ENCODE measurements at regions not wholly inside any gene's neighbourhood (a gene's known extent, or its start where the extent isn't known, plus 50 kb on each side); places are given as distances from the start of the nearest gene placed in this dataset.

DNA sequence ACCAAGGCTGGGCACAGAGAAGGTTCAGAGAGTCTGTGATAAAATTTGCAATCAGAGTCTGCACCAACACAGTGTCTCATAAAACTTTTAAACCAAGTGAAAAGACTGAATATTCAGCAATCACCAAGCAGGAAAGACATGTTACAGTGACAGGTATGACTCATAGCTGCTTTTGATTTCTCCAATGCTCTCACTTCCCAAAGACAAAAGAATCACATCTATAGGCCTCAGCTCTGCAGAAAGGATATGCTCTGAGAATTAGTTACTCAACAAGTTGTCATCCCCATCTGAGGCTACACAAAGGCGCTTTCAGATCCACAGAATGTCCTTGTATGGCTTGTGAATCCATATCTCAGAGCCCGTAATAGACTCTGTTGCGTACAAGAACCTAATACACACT lies 92.5 kb downstream of the KCNF1 start:
- Histone ChIP-seq H3K27ac (ENCODE audit: low read length) (no peak overlapping the region), H3K36me3 (ENCODE audit: control insufficient read depth, insufficient read depth, low read length) (no peaks in the 10 kb centered on the region), H3K9me3 (replicated peaks; ENCODE audit: control insufficient read depth, low read depth, low read length) (no peaks in the 10 kb centered on the region), H3K4me3 (ENCODE audit: low read length) (no peak overlapping the region), H3K4me1 (ENCODE audit: control insufficient read depth, insufficient read depth, low read length) (no peaks in the 10 kb centered on the region), H3K27me3 (ENCODE audit: control insufficient read depth, insufficient read depth, low read length) (no peaks in the 10 kb centered on the region)
- DNase-seq, result no peak
- no CpG with 5 or more reads among the region's 3 CpGs for WGBS (ENCODE audit: insufficient coverage)

DNA sequence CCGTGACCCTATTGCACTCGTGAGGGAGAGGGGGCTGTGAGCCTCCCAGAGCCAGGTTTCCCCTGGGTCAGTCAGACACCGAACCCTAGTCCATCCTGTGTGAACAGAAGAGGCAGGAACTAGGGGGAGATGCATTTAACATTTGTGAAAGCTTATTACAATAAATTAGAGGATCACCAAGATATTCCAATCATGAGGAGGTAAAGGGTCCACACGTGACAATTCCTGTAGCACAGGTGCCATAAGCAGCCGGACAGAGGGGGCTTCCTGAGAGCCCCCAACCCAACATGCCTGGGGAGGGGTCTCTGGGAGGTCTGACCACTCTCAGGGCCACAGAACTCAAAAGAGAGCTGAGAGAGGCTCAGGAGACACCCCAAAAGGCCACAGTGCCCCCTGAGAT lies 93.3 kb downstream of the KCNF1 start:
- no CpG with 5 or more reads among the region's 5 CpGs for WGBS (ENCODE audit: insufficient coverage)
- DNase-seq, result no peak
- Histone ChIP-seq H3K27ac (ENCODE audit: low read length) (no peak overlapping the region), H3K36me3 (ENCODE audit: control insufficient read depth, insufficient read depth, low read length) (no peaks in the 10 kb centered on the region), H3K4me3 (ENCODE audit: low read length) (no peak overlapping the region), H3K4me1 (ENCODE audit: control insufficient read depth, insufficient read depth, low read length) (peaks cover 3% of the 10 kb centered on the region), H3K9me3 (replicated peaks; ENCODE audit: control insufficient read depth, low read depth, low read length) (no peaks in the 10 kb centered on the region), H3K27me3 (ENCODE audit: control insufficient read depth, insufficient read depth, low read length) (no peaks in the 10 kb centered on the region)

DNA sequence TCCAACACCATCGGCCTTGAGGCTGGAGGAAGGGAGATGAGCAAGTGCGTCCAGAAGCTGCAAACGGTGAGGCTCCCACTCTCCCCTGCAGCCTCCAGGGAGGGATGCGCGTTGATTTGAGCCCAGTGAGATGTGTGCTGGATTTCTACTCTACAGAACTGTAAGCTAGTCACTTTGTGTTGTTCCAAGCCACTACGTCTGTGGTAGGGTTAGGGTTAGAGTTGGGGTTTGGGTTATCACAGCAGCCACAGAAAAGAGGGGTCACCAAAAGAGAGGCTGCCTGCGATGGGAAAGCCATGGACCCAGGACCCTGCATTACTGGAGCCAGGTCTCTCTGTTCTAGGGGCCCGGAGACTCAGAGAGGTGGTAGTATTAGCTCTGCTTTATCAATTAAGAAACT lies 94.5 kb downstream of the KCNF1 start:
- 72% methylated on average over 7 of the region's 8 CpGs for WGBS (ENCODE audit: insufficient coverage)
- Histone ChIP-seq H3K27me3 (ENCODE audit: control insufficient read depth, insufficient read depth, low read length) (no peaks in the 10 kb centered on the region), H3K4me1 (ENCODE audit: control insufficient read depth, insufficient read depth, low read length) (peaks cover 4% of the 10 kb centered on the region)

DNA sequence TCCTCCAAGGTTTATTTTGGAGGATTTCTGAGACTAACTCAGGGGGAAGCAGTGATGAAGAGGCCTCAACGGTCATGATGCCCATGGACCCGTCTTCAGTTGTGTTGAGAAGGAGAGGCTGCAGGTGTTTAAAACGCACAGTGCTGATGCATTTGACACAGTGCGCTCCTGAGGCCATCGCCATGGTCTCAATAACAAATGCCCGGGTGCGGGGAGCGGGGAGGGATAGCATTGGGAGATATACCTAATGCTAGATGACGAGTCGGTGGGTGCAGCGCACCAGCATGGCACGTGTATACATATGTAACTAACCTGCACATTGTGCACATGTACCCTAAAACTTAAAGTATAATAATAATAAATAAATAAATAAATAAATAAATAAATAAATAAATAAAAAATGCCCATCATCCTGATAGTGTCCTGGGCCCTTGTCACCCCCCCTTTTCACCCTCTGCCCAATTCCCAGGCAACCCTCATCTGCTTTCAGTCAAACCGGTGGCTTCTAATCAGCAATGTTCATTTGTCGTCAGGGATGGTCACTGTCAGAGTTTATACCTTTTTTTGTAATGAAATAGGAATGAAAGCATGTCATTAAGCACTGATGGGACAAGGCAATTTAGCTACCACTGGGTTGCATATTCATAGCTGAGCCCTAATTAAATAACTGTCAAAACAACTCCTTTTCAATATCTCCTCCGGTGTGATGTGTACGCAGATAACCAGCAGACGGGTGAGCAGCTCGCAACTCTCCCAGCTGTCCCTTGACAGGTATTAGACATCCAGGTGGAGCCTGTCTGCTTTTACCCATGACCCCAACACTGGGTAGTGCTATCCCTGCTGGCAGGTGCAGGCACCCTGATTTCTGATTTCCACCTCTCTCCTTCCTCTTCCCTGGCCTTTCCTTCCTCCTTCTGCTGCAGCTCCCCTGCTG lies 95.9 kb downstream of the KCNF1 start:
- WGBS (ENCODE audit: insufficient coverage), result 91% methylated on average over 7 of the region's 18 CpGs
- Histone ChIP-seq H3K27me3 (ENCODE audit: control insufficient read depth, insufficient read depth, low read length) (no peaks in the 10 kb centered on the region), H3K36me3 (ENCODE audit: control insufficient read depth, insufficient read depth, low read length) (no peaks in the 10 kb centered on the region), H3K9me3 (replicated peaks; ENCODE audit: control insufficient read depth, low read depth, low read length) (peaks cover 6% of the 10 kb centered on the region), H3K27ac (ENCODE audit: low read length) (no peak overlapping the region), H3K4me1 (ENCODE audit: control insufficient read depth, insufficient read depth, low read length) (peaks cover 4% of the 10 kb centered on the region), H3K4me3 (ENCODE audit: low read length) (no peak overlapping the region)
- no peak for DNase-seq

More for the DNA sequence above, 94.5 kb downstream of the KCNF1 start:
- Histone ChIP-seq H3K36me3 (ENCODE audit: control insufficient read depth, insufficient read depth, low read length) (no peaks in the 10 kb centered on the region), H3K27ac (ENCODE audit: low read length) (no peak overlapping the region), H3K4me3 (ENCODE audit: low read length) (no peak overlapping the region), H3K9me3 (replicated peaks; ENCODE audit: control insufficient read depth, low read depth, low read length) (peaks cover under 1% of the 10 kb centered on the region)
- DNase-seq, result no peak

DNA sequence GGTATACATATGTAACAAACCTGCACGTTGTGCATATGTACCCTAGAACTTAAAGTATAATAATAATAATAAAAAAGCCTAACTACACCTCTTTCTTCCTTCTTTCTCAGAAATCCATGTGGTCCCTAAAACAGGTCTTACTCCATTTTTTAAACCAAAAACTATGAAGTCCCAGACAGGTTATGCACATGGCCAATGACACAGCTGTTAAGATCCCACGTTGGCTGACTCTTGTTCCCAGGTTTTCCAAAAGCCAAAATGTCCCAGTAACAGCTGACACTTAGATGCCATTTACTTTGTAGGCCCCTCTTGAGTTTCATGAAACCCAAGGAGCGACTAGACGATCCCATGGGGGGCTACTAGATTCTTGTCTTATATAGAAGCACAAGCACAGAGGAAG lies 97.0 kb downstream of the KCNF1 start:
- H3K9me3 ChIP-seq (replicated peaks; ENCODE audit: control insufficient read depth, low read depth, low read length), result peaks cover 6% of the 10 kb centered on the region
- H3K27me3 ChIP-seq (ENCODE audit: control insufficient read depth, insufficient read depth, low read length), result no peaks in the 10 kb centered on the region
- H3K27ac ChIP-seq (ENCODE audit: low read length), result no peak overlapping the region
- no peak overlapping the region for H3K4me3 ChIP-seq (ENCODE audit: low read length)
- H3K36me3 ChIP-seq (ENCODE audit: control insufficient read depth, insufficient read depth, low read length), result no peaks in the 10 kb centered on the region
- 44% methylated on average over 1 of the region's 4 CpGs for WGBS (ENCODE audit: insufficient coverage)
- peaks cover 4% of the 10 kb centered on the region for H3K4me1 ChIP-seq (ENCODE audit: control insufficient read depth, insufficient read depth, low read length)
- DNase-seq, result no peak

DNA sequence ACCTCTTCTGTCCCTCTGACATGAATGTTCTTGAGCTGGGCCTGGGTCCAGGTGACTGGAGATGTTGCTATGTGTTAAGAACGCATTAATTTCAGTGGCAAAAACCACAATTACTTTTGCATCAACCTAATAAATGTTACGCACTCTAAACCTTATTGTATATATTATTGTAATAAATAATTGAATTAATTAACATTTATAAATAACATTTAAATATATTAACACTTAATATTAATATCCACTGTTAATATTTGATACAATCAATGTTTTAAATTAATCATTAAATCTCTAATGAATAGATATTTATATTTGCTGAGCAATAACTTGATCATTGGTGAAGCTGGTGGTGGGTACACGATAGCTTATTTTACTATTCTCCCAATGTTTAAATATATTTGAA lies 97.4 kb downstream of the KCNF1 start:
- no peaks in the 10 kb centered on the region for H3K36me3 ChIP-seq (ENCODE audit: control insufficient read depth, insufficient read depth, low read length)
- no CpG with 5 or more reads among the region's 3 CpGs for WGBS (ENCODE audit: insufficient coverage)
- H3K4me1 ChIP-seq (ENCODE audit: control insufficient read depth, insufficient read depth, low read length), result peaks cover 4% of the 10 kb centered on the region
- no peak overlapping the region for H3K27ac ChIP-seq (ENCODE audit: low read length)
- peaks cover 6% of the 10 kb centered on the region for H3K9me3 ChIP-seq (replicated peaks; ENCODE audit: control insufficient read depth, low read depth, low read length)
- DNase-seq, result no peak
- no peaks in the 10 kb centered on the region for H3K27me3 ChIP-seq (ENCODE audit: control insufficient read depth, insufficient read depth, low read length)
- H3K4me3 ChIP-seq (ENCODE audit: low read length), result no peak overlapping the region

DNA sequence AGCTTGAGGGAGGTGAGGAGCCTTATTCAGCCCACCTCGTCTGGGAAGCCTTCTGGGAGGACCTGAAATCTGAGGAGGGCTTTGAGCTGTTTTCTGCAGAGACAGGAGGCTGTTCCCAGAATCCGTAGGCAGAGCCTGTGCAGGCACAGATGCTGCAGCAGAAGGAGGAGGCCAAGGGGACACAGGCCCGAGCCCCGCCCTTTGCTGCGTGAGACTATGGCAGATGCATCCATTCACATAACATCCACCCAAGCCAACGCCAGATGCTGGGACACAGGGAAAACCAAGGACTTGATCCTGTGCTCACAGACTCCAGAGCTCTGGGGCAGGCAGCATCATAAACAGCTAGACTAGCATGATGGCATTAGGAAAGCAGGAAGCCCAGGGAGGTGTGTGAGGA lies 98.2 kb downstream of the KCNF1 start:
- Histone ChIP-seq H3K27me3 (ENCODE audit: control insufficient read depth, insufficient read depth, low read length) (no peaks in the 10 kb centered on the region), H3K4me3 (ENCODE audit: low read length) (no peak overlapping the region), H3K9me3 (replicated peaks; ENCODE audit: control insufficient read depth, low read depth, low read length) (peaks cover 6% of the 10 kb centered on the region), H3K27ac (ENCODE audit: low read length) (no peak overlapping the region), H3K36me3 (ENCODE audit: control insufficient read depth, insufficient read depth, low read length) (no peaks in the 10 kb centered on the region), H3K4me1 (ENCODE audit: control insufficient read depth, insufficient read depth, low read length) (peaks cover 4% of the 10 kb centered on the region)
- 44% methylated on average over 6 of the region's 6 CpGs for whole genome bisulfite sequencing (ENCODE audit: insufficient coverage)
- DNase-seq, result peak; percentile 27

DNA sequence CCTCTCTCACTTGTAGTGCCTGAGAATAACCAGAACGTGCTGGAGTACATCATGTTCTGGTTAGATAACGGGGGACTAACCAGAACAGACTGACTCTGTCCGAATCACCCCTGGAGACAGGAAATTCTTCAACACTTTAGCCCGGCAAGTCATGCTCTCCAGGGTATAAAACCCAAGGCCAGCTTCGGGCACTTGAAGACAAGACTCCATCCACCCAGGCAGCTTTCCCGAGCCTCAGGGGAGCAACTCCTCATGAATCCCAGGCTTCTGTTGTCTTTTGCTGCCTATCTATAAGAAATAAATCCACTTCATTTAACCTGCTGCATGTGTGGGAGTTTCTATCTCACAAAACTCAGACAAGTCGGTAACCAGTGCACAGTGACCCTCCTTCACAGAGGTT lies 99.6 kb downstream of the KCNF1 start:
- DNase-seq, result no peak
- Histone ChIP-seq H3K27ac (ENCODE audit: low read length) (no peak overlapping the region), H3K4me1 (ENCODE audit: control insufficient read depth, insufficient read depth, low read length) (peaks cover 4% of the 10 kb centered on the region), H3K36me3 (ENCODE audit: control insufficient read depth, insufficient read depth, low read length) (no peaks in the 10 kb centered on the region), H3K27me3 (ENCODE audit: control insufficient read depth, insufficient read depth, low read length) (no peaks in the 10 kb centered on the region), H3K9me3 (replicated peaks; ENCODE audit: control insufficient read depth, low read depth, low read length) (peaks cover 6% of the 10 kb centered on the region), H3K4me3 (ENCODE audit: low read length) (no peak overlapping the region)
- 91% methylated on average over 6 of the region's 7 CpGs for WGBS (ENCODE audit: insufficient coverage)

DNA sequence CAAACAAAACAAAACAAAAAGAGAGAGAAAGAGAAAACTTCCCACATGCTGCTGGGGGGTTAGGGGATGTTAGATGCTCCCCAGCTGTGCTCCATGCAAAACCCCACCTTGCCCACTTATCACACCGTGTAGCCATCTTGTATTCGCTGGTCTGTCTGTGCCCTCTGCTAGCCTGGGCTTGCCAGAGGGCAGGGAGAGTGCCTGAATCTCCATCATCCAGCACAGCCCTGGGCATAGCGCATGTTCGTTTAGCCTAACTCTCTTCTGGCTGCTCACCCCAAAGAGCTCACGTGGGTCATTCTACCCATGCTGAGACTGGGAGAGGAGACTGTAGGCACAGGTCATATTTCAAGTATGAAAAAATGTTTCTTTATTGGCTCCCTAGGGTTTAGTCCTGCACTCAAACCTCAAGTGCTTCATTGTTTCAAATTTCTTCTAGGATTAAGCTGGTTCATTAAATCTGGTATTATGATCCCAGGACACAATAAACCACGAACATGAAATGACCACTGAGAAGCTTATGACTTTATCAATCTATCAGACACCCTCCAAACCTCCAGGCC lies 100.5 kb downstream of the KCNF1 start:
- WGBS (ENCODE audit: insufficient coverage), result 89% methylated on average over 4 of the region's 6 CpGs
- Histone ChIP-seq H3K9me3 (replicated peaks; ENCODE audit: control insufficient read depth, low read depth, low read length) (peaks cover 6% of the 10 kb centered on the region), H3K4me3 (ENCODE audit: low read length) (no peak overlapping the region), H3K36me3 (ENCODE audit: control insufficient read depth, insufficient read depth, low read length) (no peaks in the 10 kb centered on the region), H3K4me1 (ENCODE audit: control insufficient read depth, insufficient read depth, low read length) (peaks cover 4% of the 10 kb centered on the region), H3K27me3 (ENCODE audit: control insufficient read depth, insufficient read depth, low read length) (peaks cover 2% of the 10 kb centered on the region), H3K27ac (ENCODE audit: low read length) (no peak overlapping the region)
- DNase-seq, result no peak

DNA sequence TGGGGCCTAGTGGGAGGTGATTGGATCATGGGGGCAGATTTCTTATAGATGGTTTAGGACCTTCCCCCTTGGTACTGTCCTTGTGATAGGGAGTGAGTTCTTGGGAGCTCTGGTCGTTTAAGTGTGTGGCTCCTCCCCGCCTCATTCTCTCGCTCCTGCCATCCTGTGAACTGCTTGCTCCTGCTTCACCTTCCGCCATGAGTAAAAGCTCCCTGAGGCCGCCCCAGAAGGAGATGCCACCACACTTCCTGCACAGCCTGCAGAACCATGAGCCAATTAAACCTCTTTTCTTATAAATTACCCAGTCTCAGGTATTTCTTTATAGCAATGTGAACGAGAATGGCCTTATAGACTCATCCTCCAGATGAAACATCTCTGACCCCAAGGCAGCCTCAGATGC lies 101.5 kb downstream of the KCNF1 start:
- Histone ChIP-seq H3K27me3 (ENCODE audit: control insufficient read depth, insufficient read depth, low read length) (peaks cover 6% of the 10 kb centered on the region), H3K27ac (ENCODE audit: low read length) (no peak overlapping the region), H3K9me3 (replicated peaks; ENCODE audit: control insufficient read depth, low read depth, low read length) (peaks cover 9% of the 10 kb centered on the region), H3K4me3 (ENCODE audit: low read length) (no peak overlapping the region), H3K36me3 (ENCODE audit: control insufficient read depth, insufficient read depth, low read length) (no peaks in the 10 kb centered on the region), H3K4me1 (ENCODE audit: control insufficient read depth, insufficient read depth, low read length) (peaks cover 4% of the 10 kb centered on the region)
- 100% methylated on average over 1 of the region's 6 CpGs for WGBS (ENCODE audit: insufficient coverage)
- DNase-seq, result no peak
